GM18867 (cell line): ENCODE measurements at regions not wholly inside any gene's neighbourhood (a gene's known extent, or its start where the extent isn't known, plus 50 kb on each side); places are given as distances from the start of the nearest gene placed in this dataset.

Experiments
- ATAC-seq: cut with Tn5 transposase; IDR thresholded peaks from one replicate; pipeline ENCODE4 v1.9.1; 2021; ENCODE audit warnings: mild to moderate bottlenecking, moderate library complexity; ENCODE audit not compliant: unreplicated experiment

DNA sequence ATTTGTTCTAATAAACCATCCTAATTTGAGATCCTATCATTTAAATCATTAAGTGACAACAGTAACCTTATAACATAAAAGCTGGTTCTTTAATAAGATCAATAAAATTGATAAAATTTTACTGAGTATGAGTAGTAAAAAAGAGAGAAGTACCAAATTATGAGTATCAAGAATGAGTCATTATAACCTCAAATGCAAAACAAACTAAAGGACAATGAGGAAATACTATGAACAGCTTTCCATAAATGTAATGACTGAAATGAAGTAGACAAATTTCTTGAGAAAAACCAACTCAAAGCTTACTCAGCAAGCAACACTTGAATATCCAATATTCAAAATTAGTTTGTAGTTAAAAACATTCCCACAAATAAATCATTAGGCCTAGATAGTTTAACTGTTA, 433.0 kb downstream of the ZEB2 start:
- ATAC-seq, result no peak

DNA sequence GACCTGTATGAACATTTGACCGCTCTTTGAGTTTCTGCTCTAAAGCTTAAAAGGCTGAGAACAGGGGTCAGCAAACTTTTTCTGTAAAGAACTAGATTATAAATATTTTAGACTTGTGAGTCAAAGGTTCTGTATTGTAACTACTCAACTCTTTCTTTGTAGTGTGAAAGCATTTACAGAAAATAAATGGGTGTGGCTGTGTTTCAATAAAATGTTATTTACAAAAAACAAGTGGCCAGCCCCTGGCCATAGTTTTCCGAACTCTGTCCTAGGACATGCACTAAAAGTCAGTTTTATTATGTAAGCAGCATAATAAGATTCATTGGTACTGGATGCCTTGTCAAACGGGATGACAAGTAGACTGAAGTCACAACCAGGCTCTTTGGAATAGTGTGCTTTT, 434.9 kb downstream of the ZEB2 start:
- no peak for ATAC-seq

DNA sequence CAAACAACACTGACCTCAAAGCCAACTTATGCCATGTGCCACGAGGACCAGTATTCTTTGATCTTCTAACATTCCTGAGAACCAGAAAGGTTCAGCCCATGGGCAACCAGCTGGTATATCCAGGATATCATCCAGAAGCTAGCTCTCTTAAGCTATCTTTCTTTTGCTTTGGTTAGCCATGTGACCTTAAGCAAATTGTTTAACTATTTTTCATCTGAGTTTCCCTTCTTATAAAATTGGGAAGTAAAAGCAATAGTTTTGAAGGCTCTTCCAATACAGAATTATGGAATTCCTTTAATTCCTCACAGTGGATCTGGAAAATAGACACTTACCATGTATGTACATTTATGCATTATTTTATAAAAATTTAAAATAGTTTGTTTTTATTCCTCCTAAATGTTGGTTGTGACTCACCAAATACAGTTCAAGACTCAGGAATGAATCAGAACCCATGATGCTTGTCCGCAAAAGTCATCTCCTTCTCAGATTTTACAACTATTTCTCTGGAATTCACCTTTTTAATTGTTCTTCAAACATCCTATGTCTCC, 435.7 kb downstream of the ZEB2 start:
- no peak for ATAC-seq

DNA sequence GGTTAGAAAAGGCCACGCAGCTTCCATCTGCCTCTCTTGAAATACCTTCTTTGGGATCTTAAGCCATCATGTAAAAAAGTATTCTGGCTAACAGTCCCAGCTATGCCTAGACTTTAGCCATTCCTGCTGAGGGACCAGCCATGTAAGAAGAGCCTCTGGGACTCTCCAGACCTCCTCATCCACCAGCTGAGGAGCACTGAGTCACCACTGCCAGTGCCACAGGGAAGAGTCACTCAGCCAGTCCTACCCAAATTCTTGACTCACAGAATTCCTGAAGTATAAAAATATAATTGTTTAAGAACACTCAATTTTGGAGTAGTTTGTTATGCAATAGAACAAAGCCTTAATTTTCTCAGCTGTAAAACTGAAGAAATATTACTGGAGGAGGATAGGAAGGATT, 436.7 kb downstream of the ZEB2 start:
- no peak for ATAC-seq

DNA sequence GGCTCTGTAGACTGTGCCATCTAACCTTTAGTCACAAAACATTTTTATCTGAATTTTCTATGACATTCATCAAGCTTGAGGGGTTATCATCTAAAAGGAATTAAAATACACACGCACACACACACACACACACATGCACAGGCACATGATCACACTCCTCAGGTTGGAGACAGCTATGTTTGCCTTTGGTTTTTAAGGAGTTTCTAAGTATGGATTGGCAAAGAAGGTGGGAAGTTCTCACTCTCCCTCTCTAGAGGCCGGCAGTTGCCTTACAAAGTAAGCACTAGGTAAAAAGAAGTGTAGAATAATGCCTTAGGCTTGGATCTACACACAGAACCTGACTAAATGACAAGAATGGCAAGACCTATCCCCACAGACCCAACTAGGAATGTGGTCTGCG, 437.1 kb downstream of the ZEB2 start:
- ATAC-seq, result no peak

DNA sequence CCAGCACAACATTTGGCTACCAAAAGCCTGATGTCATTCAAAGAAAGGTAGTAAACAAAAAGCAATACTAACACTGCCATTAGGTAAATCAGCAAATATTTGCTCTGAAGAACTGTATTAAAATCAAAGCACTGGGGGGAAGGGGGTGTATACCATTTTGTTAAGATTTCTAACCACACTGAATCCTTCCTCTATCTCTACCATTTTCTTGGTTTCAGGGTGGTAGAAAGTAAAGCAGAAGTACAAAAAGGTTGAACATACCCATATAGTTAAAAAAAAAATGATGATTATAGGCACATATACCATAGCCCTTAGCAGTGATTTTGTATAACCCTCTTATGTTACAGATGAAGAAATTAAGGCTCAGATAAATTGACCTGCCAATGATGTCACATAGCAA, 437.6 kb downstream of the ZEB2 start:
- peak; percentile 52 for ATAC-seq

DNA sequence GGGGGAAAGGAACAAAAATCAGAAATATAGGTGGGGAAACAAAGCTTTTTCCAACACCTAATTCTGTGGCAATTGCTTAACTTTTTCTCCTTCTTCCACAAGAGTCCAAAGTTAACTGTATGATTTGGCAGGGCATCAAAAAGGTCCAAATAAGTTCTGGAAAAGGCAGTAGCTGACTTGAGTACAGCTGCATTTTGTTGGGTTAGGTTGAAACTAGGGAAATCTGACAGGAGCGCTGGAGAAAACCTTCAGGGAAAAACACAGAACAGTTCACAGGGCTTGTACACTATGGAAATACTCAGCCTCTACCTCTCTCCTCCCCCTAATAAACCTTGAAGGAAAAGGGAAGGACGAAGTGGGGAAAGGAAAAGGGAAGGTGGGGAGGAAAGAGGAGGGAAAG, 438.6 kb downstream of the ZEB2 start:
- ATAC-seq, result no peak

DNA sequence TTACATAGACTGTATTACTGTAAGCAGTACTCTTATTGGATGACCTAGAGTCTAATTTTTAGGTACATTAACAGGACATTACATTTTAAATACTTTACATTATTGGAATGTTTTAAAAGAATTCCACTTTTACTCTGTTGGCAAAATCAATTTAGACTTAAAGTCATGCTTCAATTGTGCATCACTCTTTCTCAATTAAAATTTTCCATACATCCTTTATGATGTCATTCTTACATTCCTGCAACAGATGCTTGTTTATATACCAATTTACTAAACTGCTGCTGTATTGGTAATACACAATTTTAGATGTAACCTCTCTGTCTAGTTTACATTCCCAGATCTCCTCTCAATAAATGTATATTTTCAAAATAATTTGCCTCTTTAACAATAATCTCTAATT, 440.1 kb downstream of the ZEB2 start:
- ATAC-seq, result no peak

DNA sequence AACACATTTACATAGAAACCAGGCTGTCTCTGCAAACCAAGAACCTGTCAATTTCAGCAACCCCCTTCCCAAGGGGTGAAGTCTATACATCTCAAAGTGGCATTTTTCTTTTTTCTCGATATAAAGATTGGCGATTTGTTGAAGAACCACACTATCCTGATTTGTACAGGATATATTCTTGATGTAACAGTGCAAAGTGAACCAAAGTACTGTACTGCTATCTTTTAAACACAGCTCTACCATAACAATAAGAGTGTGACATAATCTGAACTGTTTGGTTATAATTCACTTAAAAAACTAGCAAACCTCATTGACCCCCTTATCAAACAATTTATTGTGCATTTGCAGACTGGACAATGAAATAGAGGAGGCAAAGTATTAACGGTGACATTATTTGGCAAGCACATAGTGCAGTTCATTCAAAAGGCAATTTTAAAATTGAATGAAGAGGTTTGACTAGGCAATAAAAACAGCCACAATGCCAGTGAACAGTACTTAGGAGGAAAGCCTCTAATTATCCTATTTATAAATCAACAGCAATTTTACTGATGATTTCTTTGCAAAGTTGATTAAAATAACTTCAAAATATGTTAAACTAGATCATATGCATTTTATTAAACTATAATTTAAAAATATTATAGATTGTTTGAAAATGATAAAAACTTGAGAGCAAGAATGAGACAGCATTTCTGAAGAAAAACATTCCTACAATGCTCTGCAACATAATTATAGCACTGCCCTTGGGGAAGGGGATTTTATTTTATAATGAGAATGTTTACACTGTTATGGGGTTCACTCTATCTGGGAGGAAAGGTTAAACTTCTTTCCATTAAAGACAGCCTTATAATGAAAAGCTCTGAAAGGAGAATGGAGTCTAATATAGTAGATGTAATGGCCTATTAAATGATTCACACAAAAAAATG, 440.9 kb downstream of the ZEB2 start:
- no peak for ATAC-seq

DNA sequence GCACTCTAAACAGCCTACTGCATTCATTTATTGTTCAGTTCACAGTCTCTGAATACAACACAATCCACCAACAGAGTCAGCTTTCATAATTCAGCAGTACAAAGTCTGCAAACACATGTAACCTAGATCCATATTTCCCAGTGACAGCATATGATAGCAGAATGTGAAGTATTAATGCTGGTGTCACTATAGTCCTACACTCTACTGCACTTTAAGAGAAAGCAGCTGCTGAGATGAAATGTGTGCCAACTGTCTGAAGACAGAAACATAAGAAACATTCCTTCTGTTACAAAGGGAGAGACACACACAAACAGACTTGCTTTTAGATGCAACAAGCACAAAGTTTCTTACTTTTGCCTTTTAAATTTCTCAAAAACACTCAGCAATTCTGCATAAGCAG, 441.8 kb downstream of the ZEB2 start:
- ATAC-seq, result no peak

DNA sequence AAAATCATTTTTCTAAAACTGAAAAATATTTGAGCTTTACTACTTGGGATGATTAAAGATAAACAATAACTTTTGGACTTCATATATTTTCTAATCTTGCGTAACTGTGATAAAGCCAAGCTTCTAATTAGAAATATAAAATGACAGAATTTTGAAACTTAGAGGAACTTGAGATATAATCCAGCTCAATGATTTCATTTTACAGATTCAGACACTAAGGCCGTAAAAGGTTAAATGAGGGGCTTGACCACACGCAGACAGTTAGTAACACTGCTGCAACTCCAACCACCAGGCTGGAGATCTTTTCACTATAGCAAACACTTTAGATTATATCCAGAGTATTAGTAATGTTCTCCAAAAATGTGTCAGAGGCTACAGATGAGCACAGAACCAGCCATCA, 445.5 kb downstream of the ZEB2 start:
- ATAC-seq, result no peak

DNA sequence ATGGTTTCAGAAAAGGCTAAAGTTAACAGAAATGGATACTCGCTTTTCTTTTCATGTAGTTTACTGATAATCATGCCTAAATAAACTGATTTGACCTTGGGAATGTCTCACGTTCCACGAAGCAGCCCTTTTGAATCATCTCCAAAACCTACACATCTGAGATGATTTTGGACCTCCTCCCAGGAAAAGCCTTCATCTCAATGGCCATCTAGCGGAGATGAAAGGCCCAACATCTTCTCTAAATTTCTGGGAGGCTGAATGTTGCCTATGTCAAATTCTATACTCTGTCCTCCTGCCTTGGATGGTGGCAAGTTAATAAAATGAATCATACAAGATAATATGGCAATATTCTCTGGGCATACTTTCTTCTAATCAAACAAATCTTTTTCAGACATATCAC, 448.5 kb downstream of the ZEB2 start:
- no peak for ATAC-seq

DNA sequence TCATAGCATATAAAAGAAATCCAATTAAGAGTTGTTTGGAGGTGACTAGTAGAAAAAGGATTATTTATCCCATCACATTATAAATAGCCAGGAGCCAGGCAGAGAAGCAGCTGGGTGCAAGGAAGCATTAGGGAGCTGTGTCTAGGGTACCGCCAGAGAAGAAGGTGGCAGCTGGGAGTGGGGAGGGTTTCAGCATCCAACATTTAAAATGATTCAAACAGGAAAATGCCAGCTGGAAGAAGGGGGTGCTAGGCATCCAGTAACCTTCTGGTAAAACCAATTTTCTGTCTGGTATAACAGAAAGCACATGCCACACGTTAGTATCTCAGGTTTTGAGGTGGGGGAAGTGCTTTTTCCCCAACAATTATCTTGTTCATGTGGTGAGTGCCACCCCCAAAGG, 452.4 kb downstream of the ZEB2 start:
- ATAC-seq, result no peak

DNA sequence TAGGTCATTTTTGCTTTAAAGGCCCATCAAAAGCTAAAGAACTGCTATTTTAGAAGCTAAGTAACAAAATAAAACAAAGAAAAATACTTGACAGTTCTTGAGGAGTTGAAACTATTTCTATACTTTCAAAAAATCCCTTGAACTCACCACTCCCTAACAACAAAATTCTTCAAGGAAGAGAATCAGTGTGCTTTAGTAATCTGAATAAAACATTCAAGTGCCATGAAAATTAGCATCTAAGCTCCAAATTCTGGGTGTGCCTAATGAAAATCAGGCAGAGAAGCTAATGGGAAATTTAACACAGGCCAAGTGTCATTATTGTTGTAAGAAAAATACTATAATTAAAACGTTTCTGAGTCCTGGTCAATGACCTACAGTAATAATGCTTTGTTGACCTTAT, 456.3 kb downstream of the ZEB2 start:
- no peak for ATAC-seq

DNA sequence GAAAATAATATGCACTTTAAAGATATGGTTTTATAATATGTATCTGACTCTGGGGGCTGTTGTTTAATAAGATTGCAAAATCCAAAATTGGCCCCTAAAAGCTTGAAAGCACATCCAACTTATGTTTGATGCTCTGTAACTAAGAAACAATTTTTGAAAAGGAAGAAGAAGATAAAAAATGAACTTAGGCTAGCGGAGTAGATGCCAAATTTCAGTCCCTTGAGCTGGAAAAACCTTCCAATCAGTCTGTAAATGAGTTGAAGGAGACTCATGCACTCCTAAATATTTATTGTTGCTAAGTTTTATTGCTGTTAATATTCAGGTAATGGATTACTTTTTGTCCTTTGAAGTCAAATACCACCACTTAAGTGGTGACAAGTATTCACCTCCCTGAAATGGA, 465.0 kb downstream of the ZEB2 start:
- no peak for ATAC-seq

DNA sequence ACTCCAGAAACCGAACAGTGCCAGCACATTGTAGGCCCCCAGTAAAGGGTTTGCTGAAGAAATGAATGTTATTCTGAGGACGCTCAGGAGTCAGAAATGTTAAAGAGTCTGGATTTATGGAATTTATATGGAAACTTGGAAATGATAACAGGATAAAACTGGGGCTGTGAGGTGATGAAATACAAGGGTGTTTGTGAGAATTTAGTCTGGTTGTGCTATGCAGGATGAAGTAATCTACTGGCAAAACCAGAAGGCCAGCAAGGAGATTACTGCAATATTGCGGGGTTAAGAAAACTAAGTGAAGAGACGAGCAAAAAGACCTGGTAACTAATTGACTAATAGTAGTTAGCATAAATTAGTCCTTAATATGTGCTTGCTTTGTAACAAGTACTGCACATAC, 467.8 kb downstream of the ZEB2 start:
- ATAC-seq, result no peak

DNA sequence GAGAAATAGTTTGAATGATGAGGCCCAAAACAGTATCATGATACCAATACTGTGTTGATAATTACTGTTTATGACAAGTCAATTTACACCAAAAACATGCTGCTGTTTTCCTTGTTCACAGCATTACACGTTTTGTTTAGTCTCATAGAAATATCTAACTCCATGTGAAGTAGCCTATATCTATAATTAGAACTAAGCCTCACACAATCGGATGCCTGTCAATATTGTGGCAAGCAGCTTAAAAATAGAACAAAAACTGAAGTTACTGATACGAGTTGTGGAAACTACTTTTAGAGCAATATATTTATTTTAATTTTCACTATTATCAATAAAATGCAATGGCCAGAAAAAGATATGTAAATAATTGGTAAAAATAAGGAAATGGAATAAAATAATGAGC, 470.8 kb downstream of the ZEB2 start:
- no peak for ATAC-seq

DNA sequence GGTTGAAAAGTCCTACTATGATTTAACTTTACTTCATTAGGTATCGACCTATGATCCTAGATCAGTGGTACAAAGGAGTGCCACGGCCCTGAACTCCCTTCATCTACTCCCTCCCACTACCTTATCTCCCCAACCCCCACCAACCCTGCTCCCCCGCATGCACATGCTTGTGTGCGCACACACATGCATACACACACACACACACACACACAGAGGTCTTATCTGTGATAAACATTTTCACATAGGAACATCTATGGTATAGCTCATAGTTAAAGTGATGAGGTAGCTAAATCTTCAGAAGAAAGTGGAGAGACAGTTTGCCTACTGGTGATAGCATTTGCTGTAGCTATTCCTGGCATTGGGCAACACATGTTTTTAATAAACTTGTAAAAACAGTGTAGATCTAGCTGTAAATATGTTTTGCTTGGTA, 471.3 kb downstream of the ZEB2 start:
- ATAC-seq, result no peak

DNA sequence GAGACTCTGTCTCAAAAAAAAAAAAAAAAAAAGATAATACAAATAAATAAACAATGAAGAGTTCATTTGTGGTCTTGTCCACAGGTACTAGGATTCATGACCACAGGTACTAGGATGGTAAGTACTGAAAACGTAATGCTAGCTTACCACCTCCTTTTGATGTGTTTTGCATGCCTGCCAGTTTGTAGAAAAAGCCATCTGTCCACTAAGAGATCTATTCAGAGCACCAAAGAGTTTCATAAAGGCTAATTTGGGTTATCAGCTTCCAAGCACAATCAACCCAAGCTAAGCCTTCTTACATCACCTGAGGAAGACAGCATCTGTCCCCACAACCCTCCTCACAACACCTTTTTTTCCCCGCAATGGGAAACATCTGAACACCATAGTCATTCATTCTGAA, 477.2 kb downstream of the ZEB2 start:
- ATAC-seq, result no peak

DNA sequence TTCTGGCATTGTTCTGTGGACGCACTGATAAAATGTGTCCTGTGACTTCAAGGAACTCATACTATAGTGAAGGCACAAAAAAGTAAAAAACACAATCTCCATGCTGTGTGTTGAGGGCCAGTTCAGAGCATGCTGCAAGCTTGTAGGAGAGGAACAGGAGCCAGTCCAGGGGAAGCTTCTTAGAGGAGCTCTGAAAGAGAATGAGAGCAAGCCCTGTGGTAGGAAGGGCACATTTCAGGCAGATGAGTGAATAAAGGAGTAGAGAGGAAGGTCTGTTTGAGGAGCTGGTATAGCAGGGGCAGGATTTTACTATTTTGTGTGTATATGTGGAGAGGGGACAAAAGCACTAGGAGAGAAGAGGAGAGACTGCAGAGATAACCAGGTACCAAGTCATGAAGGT, 478.3 kb downstream of the ZEB2 start:
- no peak for ATAC-seq

DNA sequence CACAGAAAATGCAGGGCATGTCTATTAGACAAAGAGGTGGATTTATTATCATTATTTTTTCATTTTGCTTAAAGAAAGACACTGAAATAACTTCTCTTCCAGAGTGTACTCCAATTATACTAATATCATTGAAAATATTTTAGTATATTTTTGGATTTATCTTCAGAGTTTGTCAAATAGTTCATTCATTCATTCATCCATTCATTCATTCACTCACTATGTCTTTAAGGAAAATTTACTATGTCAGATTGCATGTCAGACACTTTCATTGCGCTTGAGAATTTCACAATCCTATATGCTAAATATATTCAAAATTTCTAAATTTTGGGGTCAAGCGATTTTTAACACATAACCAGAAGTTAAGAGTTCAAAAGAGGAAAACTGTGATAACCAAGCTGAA, 479.1 kb downstream of the ZEB2 start:
- no peak for ATAC-seq

DNA sequence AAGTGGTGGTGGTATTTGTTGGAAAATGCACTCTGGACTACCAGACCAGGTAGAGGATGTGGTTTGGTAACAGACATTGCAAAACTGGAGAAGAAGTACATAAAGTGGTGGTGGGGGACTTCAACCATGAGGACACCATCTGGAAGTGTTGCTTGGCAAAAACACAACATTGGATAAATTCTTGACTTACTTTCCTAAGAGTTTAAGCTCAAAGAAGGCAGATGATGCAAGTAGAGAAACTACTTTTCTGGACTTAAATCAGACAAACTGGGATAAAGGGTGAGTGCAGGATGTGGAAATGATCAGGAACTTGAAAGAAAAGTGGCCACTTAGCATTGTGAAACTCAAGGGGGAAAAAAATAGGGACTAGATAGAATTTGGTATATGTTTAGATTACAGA, 487.4 kb downstream of the ZEB2 start:
- ATAC-seq, result no peak

DNA sequence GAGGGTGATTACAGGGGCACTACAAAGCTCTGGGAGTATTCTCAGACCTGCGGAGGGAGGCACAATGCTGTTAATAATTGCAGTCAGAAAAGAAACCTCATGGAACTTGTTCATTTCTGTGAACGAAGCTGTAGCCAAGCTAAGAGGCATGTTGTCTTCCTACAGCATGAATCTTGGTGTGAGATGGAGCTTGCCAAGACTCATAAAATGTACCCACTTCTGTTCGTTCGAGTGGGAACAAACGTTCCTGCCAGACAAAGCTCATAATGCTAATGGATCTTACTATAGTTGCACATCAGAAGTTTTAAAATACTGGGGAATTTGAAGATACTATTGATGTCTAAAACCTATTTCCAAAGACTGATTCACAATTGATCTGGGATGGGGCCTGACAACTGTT, 489.1 kb downstream of the ZEB2 start:
- ATAC-seq, result no peak
